GM23338 (cell line): ENCODE measurements at regions not wholly inside any gene's neighbourhood (a gene's known extent, or its start where the extent isn't known, plus 50 kb on each side); places are given as distances from the start of the nearest gene placed in this dataset.

ENCODE experiments used
- ATAC-seq: fragments of 200-7000 bp; cut with Tn5 transposase; 3 replicates; pipeline ENCODE4 v1.9.1; 2020
- DNase-seq: peaks from one replicate; pipeline ENCODE4 v3.0.0-alpha.2; 2015; ENCODE audit warnings: low spot score
- H2AFZ ChIP-seq: fragments of 200-600 bp; sonication (generic); 2 replicates; pipeline ENCODE4 v1.8.0; 2016; ENCODE audit warnings: antibody characterized with exemption, mild to moderate bottlenecking, moderate library complexity
- H3F3A ChIP-seq: fragments of 200-600 bp; sonication (generic); replicated peaks from 2 replicates; pipeline ENCODE4 v1.8.0; 2017; ENCODE audit warnings: antibody characterized with exemption, mixed run types, low read depth
- H3K27ac ChIP-seq: fragments of 200-600 bp; sonication (generic); 2 replicates; pipeline ENCODE4 v1.6.1; 2016; ENCODE audit warnings: low read depth
- H3K27me3 ChIP-seq: fragments of 200-600 bp; sonication (generic); 2 replicates; pipeline ENCODE4 v1.8.0; 2016; ENCODE audit warnings: mild to moderate bottlenecking, mixed run types, moderate library complexity; ENCODE audit not compliant: insufficient read depth
- H3K36me3 ChIP-seq: fragments of 200-600 bp; sonication (generic); 2 replicates; pipeline ENCODE4 v1.8.0; 2016; ENCODE audit warnings: mild to moderate bottlenecking; ENCODE audit not compliant: insufficient read depth
- H3K4me1 ChIP-seq: fragments of 200-600 bp; sonication (generic); 2 replicates; pipeline ENCODE4 v1.8.0; 2016; ENCODE audit warnings: mild to moderate bottlenecking, moderate library complexity; ENCODE audit not compliant: insufficient read depth
- H3K4me2 ChIP-seq: fragments of 200-600 bp; sonication (generic); 2 replicates; pipeline ENCODE4 v1.7.1; 2017; ENCODE audit warnings: mixed run types
- H3K4me3 ChIP-seq: fragments of 200-600 bp; sonication (generic); 2 replicates; pipeline ENCODE4 v1.6.1; 2016; ENCODE audit warnings: mixed run types
- H3K79me2 ChIP-seq: fragments of 200-600 bp; sonication (generic); replicated peaks from 2 replicates; pipeline ENCODE4 v1.8.0; 2017; ENCODE audit warnings: mild to moderate bottlenecking; ENCODE audit not compliant: insufficient read depth
- H3K9me2 ChIP-seq: fragments of 200-600 bp; sonication (generic); 2 replicates; pipeline ENCODE4 v1.8.0; 2017; ENCODE audit not compliant: insufficient read depth
- H4K20me1 ChIP-seq: fragments of 200-600 bp; sonication (generic); replicated peaks from 2 replicates; pipeline ENCODE4 v1.8.0; 2017; ENCODE audit warnings: mild to moderate bottlenecking; ENCODE audit not compliant: insufficient read depth
- H3K27ac Mint-ChIP-seq: 2 replicates; pipeline ENCODE4 v1.8.0; 2020; ENCODE audit warnings: inconsistent platforms, mild to moderate bottlenecking, moderate library complexity, mixed read lengths
- H3K27me3 Mint-ChIP-seq: 3 replicates; pipeline ENCODE4 v1.8.0; 2022; ENCODE audit warnings: low read depth, mild to moderate bottlenecking, moderate library complexity, mixed read lengths, inconsistent platforms; ENCODE audit not compliant: insufficient read depth, poor library complexity
- H3K36me3 Mint-ChIP-seq: 3 replicates; pipeline ENCODE4 v1.8.0; 2021; ENCODE audit warnings: low read depth, mild to moderate bottlenecking, inconsistent platforms, moderate library complexity, mixed read lengths
- H3K4me1 Mint-ChIP-seq: 3 replicates; pipeline ENCODE4 v1.8.0; 2020; ENCODE audit warnings: mild to moderate bottlenecking, inconsistent platforms, mixed read lengths
- H3K4me3 Mint-ChIP-seq: 3 replicates; pipeline ENCODE4 v1.8.0; 2021; ENCODE audit warnings: moderate library complexity, mild to moderate bottlenecking, inconsistent platforms, mixed read lengths
- H3K9me3 Mint-ChIP-seq: 3 replicates; pipeline ENCODE4 v1.8.0; 2020; ENCODE audit warnings: moderate library complexity, mild to moderate bottlenecking, inconsistent platforms, mixed read lengths
- CREB1 ChIP-seq: fragments of 250-450 bp; sonication (Bioruptor Pico); IDR thresholded peaks from 2 replicates; pipeline ENCODE4 v1.5.0; 2020; ENCODE audit warnings: low read depth, mild to moderate bottlenecking, moderate library complexity
- CTCF ChIP-seq, 2 experiments: fragments of 200-600 bp in 1 of 2; sonication (generic) in 1 of 2; conservative IDR thresholded peaks; 2 replicates each; pipeline versions ENCODE4 v1.5.1 to v1.6.1; 2016 to 2017; ENCODE audit warnings: antibody characterized with exemption in 2 of 2, low read depth in 2 of 2, mild to moderate bottlenecking in 2 of 2, moderate library complexity in 1 of 2
- EZH2 ChIP-seq: fragments of 200-600 bp; sonication (generic); IDR thresholded peaks from one replicate; pipeline ENCODE4 v1.8.0; 2017; ENCODE audit warnings: antibody characterized with exemption, mild to moderate bottlenecking, low read depth; ENCODE audit not compliant: unreplicated experiment
- EZH2phosphoT487 ChIP-seq: fragments of 200-600 bp; sonication (generic); IDR thresholded peaks from one replicate; pipeline ENCODE4 v1.8.1; 2018; ENCODE audit warnings: antibody characterized with exemption; ENCODE audit not compliant: unreplicated experiment
- JUNB ChIP-seq: IDR thresholded peaks from one replicate; pipeline ENCODE4 v1.6.1; 2016; ENCODE audit warnings: antibody characterized with exemption; ENCODE audit not compliant: unreplicated experiment
- NANOG ChIP-seq: IDR thresholded peaks from 2 replicates; pipeline ENCODE4 v1.6.1; 2016; ENCODE audit warnings: antibody characterized with exemption, borderline replicate concordance
- POLR2AphosphoS5 ChIP-seq: IDR thresholded peaks from 2 replicates; pipeline ENCODE4 v1.6.1; 2016; ENCODE audit warnings: antibody characterized with exemption, low read depth
- REST ChIP-seq: IDR thresholded peaks from one replicate; pipeline ENCODE4 v1.6.1; 2018; ENCODE audit warnings: antibody characterized with exemption; ENCODE audit not compliant: unreplicated experiment
- ZNF114 ChIP-seq: fragments of 250-450 bp; sonication (Bioruptor Pico); IDR thresholded peaks from 2 replicates; pipeline ENCODE4 v1.5.0; 2020; ENCODE audit warnings: mild to moderate bottlenecking, moderate library complexity
- ZNF331 ChIP-seq: fragments of 250-450 bp; sonication (Bioruptor Pico); IDR thresholded peaks from 2 replicates; pipeline ENCODE4 v1.5.0; 2020; ENCODE audit warnings: low read depth, mild to moderate bottlenecking, moderate library complexity
- TF ChIP-seq, protein P1 (sequence below): fragments of 250-450 bp; sonication (Bioruptor Pico); IDR thresholded peaks from 2 replicates; pipeline ENCODE4 v1.5.0; 2020; ENCODE audit warnings: mild to moderate bottlenecking, moderate library complexity
- TF ChIP-seq, protein P2 (sequence below): IDR thresholded peaks from 2 replicates; pipeline ENCODE4 v1.6.1; 2016; ENCODE audit warnings: antibody characterized with exemption

DNA sequence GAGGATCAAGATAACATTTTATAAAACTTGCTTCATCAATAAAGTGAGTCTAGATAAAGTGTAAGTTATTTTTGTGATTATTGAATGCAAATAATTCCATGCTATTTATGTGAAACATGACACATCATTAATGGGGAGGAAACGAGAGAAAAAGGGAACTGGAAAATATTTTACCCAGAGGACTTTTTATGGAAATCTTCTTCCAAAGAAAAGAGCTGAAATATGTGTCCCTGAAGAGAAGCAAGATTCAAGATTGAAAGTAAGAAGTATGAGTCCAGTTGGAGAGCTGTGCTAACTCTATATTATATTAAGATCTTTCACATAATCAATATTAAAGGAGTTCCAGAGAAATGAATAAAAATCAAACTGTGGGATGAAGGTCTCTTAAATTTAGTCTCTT is 1361.8 kb downstream of the GATA3 start (continued):
- TF ChIP-seq, protein P1, sequence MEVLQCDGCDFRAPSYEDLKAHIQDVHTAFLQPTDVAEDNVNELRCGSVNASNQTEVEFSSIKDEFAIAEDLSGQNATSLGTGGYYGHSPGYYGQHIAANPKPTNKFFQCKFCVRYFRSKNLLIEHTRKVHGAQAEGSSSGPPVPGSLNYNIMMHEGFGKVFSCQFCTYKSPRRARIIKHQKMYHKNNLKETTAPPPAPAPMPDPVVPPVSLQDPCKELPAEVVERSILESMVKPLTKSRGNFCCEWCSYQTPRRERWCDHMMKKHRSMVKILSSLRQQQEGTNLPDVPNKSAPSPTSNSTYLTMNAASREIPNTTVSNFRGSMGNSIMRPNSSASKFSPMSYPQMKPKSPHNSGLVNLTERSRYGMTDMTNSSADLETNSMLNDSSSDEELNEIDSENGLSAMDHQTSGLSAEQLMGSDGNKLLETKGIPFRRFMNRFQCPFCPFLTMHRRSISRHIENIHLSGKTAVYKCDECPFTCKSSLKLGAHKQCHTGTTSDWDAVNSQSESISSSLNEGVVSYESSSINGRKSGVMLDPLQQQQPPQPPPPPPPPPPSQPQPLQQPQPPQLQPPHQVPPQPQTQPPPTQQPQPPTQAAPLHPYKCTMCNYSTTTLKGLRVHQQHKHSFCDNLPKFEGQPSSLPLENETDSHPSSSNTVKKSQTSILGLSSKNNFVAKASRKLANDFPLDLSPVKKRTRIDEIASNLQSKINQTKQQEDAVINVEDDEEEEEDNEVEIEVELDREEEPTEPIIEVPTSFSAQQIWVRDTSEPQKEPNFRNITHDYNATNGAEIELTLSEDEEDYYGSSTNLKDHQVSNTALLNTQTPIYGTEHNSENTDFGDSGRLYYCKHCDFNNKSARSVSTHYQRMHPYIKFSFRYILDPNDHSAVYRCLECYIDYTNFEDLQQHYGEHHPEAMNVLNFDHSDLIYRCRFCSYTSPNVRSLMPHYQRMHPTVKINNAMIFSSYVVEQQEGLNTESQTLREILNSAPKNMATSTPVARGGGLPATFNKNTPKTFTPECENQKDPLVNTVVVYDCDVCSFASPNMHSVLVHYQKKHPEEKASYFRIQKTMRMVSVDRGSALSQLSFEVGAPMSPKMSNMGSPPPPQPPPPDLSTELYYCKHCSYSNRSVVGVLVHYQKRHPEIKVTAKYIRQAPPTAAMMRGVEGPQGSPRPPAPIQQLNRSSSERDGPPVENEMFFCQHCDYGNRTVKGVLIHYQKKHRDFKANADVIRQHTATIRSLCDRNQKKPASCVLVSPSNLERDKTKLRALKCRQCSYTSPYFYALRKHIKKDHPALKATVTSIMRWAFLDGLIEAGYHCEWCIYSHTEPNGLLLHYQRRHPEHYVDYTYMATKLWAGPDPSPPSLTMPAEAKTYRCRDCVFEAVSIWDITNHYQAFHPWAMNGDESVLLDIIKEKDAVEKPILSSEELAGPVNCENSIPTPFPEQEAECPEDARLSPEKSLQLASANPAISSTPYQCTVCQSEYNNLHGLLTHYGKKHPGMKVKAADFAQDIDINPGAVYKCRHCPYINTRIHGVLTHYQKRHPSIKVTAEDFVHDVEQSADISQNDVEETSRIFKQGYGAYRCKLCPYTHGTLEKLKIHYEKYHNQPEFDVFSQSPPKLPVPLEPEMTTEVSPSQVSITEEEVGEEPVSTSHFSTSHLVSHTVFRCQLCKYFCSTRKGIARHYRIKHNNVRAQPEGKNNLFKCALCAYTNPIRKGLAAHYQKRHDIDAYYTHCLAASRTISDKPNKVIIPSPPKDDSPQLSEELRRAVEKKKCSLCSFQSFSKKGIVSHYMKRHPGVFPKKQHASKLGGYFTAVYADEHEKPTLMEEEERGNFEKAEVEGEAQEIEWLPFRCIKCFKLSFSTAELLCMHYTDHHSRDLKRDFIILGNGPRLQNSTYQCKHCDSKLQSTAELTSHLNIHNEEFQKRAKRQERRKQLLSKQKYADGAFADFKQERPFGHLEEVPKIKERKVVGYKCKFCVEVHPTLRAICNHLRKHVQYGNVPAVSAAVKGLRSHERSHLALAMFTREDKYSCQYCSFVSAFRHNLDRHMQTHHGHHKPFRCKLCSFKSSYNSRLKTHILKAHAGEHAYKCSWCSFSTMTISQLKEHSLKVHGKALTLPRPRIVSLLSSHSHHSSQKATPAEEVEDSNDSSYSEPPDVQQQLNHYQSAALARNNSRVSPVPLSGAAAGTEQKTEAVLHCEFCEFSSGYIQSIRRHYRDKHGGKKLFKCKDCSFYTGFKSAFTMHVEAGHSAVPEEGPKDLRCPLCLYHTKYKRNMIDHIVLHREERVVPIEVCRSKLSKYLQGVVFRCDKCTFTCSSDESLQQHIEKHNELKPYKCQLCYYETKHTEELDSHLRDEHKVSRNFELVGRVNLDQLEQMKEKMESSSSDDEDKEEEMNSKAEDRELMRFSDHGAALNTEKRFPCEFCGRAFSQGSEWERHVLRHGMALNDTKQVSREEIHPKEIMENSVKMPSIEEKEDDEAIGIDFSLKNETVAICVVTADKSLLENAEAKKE (CRISPR knock-in tag) = no peak
- TF ChIP-seq EZH2phosphoT487 = no peak
- TF ChIP-seq POLR2AphosphoS5 = no peak

- no peak overlapping the region for H3K4me3 ChIP-seq
- no peaks in the 10 kb centered on the region for H3K4me1 ChIP-seq
- no peaks in the 10 kb centered on the region for H3K27me3 ChIP-seq
- no peak overlapping the region for H3K27ac ChIP-seq
- no peaks in the 10 kb centered on the region for H3K79me2 ChIP-seq
- H3K9me2 ChIP-seq = no peaks in the 10 kb centered on the region
- no peaks in the 10 kb centered on the region for H4K20me1 ChIP-seq
- DNase-seq (no peak), ATAC-seq (no peak)
- H2AFZ ChIP-seq = no peak overlapping the region
- Mint-ChIP-seq H3K36me3 (peaks cover 7% of the 10 kb centered on the region; the same call in 1 of the 3 replicates), H3K27me3 (no peaks in the 10 kb centered on the region), H3K27ac (no peak overlapping the region), H3K9me3 (peaks cover 14% of the 10 kb centered on the region), H3K4me3 (no peak overlapping the region), H3K4me1 (peaks cover 14% of the 10 kb centered on the region)
- H3K36me3 ChIP-seq = no peaks in the 10 kb centered on the region; the same call in 1 of the 2 replicates
- no peaks in the 10 kb centered on the region for H3F3A ChIP-seq
- no peak overlapping the region for H3K4me2 ChIP-seq
- TF ChIP-seq ZNF114 (CRISPR knock-in tag) = no peak
- no peak for TF ChIP-seq NANOG
- no peak for TF ChIP-seq JUNB
- no peak for TF ChIP-seq CTCF (conservative IDR thresholded peaks at IDR 0.05; ENCODE audit: low read depth in 2 of 2)
- no peak for TF ChIP-seq ZNF331 (CRISPR knock-in tag)
- TF ChIP-seq EZH2 = no peak
- no peak for TF ChIP-seq REST
- TF ChIP-seq, protein P2, sequence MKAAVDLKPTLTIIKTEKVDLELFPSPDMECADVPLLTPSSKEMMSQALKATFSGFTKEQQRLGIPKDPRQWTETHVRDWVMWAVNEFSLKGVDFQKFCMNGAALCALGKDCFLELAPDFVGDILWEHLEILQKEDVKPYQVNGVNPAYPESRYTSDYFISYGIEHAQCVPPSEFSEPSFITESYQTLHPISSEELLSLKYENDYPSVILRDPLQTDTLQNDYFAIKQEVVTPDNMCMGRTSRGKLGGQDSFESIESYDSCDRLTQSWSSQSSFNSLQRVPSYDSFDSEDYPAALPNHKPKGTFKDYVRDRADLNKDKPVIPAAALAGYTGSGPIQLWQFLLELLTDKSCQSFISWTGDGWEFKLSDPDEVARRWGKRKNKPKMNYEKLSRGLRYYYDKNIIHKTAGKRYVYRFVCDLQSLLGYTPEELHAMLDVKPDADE = no peak
- no peak for TF ChIP-seq CREB1
- TF ChIP-seq EZH2phosphoT487 = no peak
Measured at GRCh38 chr10:9419757-9420156, 1365.3 kb downstream of the GATA3 start.
